Smooth muscle cell of the brain vasculature (primary cell): ENCODE measurements at regions not wholly inside any gene's neighbourhood (a gene's known extent, or its start where the extent isn't known, plus 50 kb on each side); places are given as distances from the start of the nearest gene placed in this dataset.
"Not testable (repeated sequence)": the region's sequence is repeated elsewhere in the genome, so short reads cannot be mapped to it uniquely, and the experiment has no call there.

Experiments used
- DNase-seq: peaks from one replicate; pipeline ENCODE4 v3.0.0-alpha.2; 2012; ENCODE audit warnings: low read depth, low spot score

- no peak for DNase-seq
Observed at GRCh38 chr11:109933126-109933525, 160.1 kb upstream of the ZC3H12C start.

- no peak for DNase-seq
Observed at GRCh38 chr11:109934151-109934550, 159.0 kb upstream of the ZC3H12C start.

- DNase-seq = no peak
Observed at GRCh38 chr11:109936661-109937180, 156.5 kb upstream of the ZC3H12C start.

GRCh38 chr11:109937968-109938367, 155.2 kb upstream of the ZC3H12C start:
- DNase-seq = no peak

GRCh38 chr11:109939166-109939810, 153.9 kb upstream of the ZC3H12C start:
- peak; percentile 52 for DNase-seq

GRCh38 chr11:109940816-109941215, 152.4 kb upstream of the ZC3H12C start:
- no peak for DNase-seq

- no peak for DNase-seq
Observed at GRCh38 chr11:109945626-109946321, 147.4 kb upstream of the ZC3H12C start.

GRCh38 chr11:109946322-109946846, 146.8 kb upstream of the ZC3H12C start:
- DNase-seq = peak; percentile 76

- no peak for DNase-seq
Observed at GRCh38 chr11:109954534-109954933, 138.7 kb upstream of the ZC3H12C start.

- DNase-seq = no peak
Observed at GRCh38 chr11:109956124-109956793, 136.9 kb upstream of the ZC3H12C start.

- DNase-seq = no peak
Observed at GRCh38 chr11:109957000-109957399, 136.2 kb upstream of the ZC3H12C start.

GRCh38 chr11:109957601-109958000, 135.6 kb upstream of the ZC3H12C start:
- no peak for DNase-seq

- no peak for DNase-seq
Observed at GRCh38 chr11:109958131-109958820, 134.9 kb upstream of the ZC3H12C start.

GRCh38 chr11:109958821-109959166, 134.4 kb upstream of the ZC3H12C start:
- no peak for DNase-seq

- DNase-seq = peak; percentile 74
Observed at GRCh38 chr11:109960831-109961230, 132.4 kb upstream of the ZC3H12C start.

- no peak for DNase-seq
Observed at GRCh38 chr11:109961261-109961660, 131.9 kb upstream of the ZC3H12C start.

- no peak for DNase-seq
Observed at GRCh38 chr11:109963101-109963500, 130.1 kb upstream of the ZC3H12C start.

- no peak for DNase-seq
Observed at GRCh38 chr11:109964487-109964886, 128.7 kb upstream of the ZC3H12C start.

GRCh38 chr11:109965445-109965844, 127.7 kb upstream of the ZC3H12C start:
- DNase-seq = not testable (repeated sequence)

- not testable (repeated sequence) for DNase-seq
Observed at GRCh38 chr11:109965926-109966325, 127.3 kb upstream of the ZC3H12C start.

GRCh38 chr11:109967136-109967535, 126.1 kb upstream of the ZC3H12C start:
- not testable (repeated sequence) for DNase-seq

- DNase-seq = no peak
Observed at GRCh38 chr11:109968299-109968698, 124.9 kb upstream of the ZC3H12C start.
